HCT116 (cell line): ENCODE measurements at regions not wholly inside any gene's neighbourhood (a gene's known extent, or its start where the extent isn't known, plus 50 kb on each side); places are given as distances from the start of the nearest gene placed in this dataset.

Experiments
- ATAC-seq: fragments of 200-7000 bp; cut with Tn5 transposase; 2 replicates; pipeline ENCODE4 v1.9.1; 2020; ENCODE audit warnings: mild to moderate bottlenecking, moderate library complexity
- BruUV-seq: library from RNA; stranded (reverse); fragments of 400-500 nt; replicated peaks from 2 replicates; lab custom pipeline; 2021; lab: Mats Ljungman, UMichigan
- CTCF ChIA-PET: fragments of 300-600 bp; sonication (Branson Sonifier 250); formaldehyde crosslinking; loops from one replicate; lab custom pipeline; 2021; ENCODE audit warnings: antibody characterized with exemption; lab: Charles Lee
- POLR2A ChIA-PET: fragments of 300-600, 350-600 bp; sonication (Branson Sonifier 250); formaldehyde crosslinking; loops from one replicate; lab custom pipeline; 2021; ENCODE audit warnings: antibody characterized with exemption; lab: Charles Lee
- RAD21 ChIA-PET, 2 experiments: fragments of 300-600 bp; sonication (Branson Sonifier 250); formaldehyde crosslinking; loops; one replicate each; lab custom pipeline; 2023; ENCODE audit warnings: low total read pairs in 2 of 2; ENCODE audit not compliant: uncharacterized antibody in 2 of 2, unreplicated experiment in 2 of 2, low non-redundant PET in 1 of 2; lab: Charles Lee
- DNase-seq: peaks from one replicate; pipeline ENCODE4 v3.0.0-alpha.2; 2010; ENCODE audit warnings: low read depth, low spot score
- H2AFZ ChIP-seq: fragments of 200-600 bp; shearing (Covaris generic), sonication (generic); 2 replicates; pipeline ENCODE4 v1.6.1; 2017; ENCODE audit warnings: low read depth, mixed run types, mixed read lengths, antibody characterized with exemption, low read length; ENCODE audit not compliant: poor library complexity, severe bottlenecking
- H3K27ac ChIP-seq: 2 replicates; pipeline ENCODE4 v1.5.1; 2012; ENCODE audit warnings: low read depth, low read length
- H3K27me3 ChIP-seq: fragments of 200-600 bp; sonication (generic); 2 replicates; pipeline ENCODE4 v1.6.1; 2016; ENCODE audit warnings: mixed run types, low read length, mixed read lengths; ENCODE audit not compliant: insufficient read depth
- H3K36me3 ChIP-seq, 2 experiments: fragments of 200-500 bp in 1 of 2; fragments of 200-600 bp in 1 of 2; sonication (Bioruptor generic) in 1 of 2; sonication (generic) in 1 of 2; 2 replicates each; pipeline versions ENCODE4 v1.5.1 to v1.6.1; 2014 to 2016; ENCODE audit warnings: low read length in 2 of 2, inconsistent platforms in 1 of 2, mixed read lengths in 1 of 2, mixed run types in 1 of 2; ENCODE audit not compliant: insufficient read depth in 2 of 2, control insufficient read depth in 1 of 2
- H3K4me1 ChIP-seq, 2 experiments: fragments of 200-600 bp in 1 of 2; sonication (generic) in 1 of 2; 2 replicates each; pipeline versions ENCODE4 v1.5.1 to v1.6.1; 2012 to 2017; ENCODE audit warnings: low read length in 2 of 2, inconsistent platforms in 1 of 2, mild to moderate bottlenecking in 1 of 2, mixed read lengths in 1 of 2, mixed run types in 1 of 2, moderate library complexity in 1 of 2; ENCODE audit not compliant: insufficient read depth in 2 of 2, control insufficient read depth in 1 of 2
- H3K4me2 ChIP-seq: fragments of 200-600 bp; sonication (generic); 2 replicates; pipeline ENCODE4 v1.6.1; 2017; ENCODE audit warnings: mixed run types, low read length, mixed read lengths
- H3K4me3 ChIP-seq, 2 experiments: fragments of 200-600 bp in 1 of 2; sonication (generic) in 1 of 2; replicated peaks in 1 of 2; 2 replicates each; pipeline ENCODE4 v1.5.1; 2011 to 2016; ENCODE audit warnings: low read length in 2 of 2, control low read depth in 1 of 2, low read depth in 1 of 2, mild to moderate bottlenecking in 1 of 2, mixed read lengths in 1 of 2, mixed run types in 1 of 2
- H3K79me2 ChIP-seq: fragments of 200-600 bp; sonication (generic); 2 replicates; pipeline ENCODE4 v1.6.1; 2017; ENCODE audit warnings: mild to moderate bottlenecking, mixed run types, low read length, moderate library complexity, mixed read lengths; ENCODE audit not compliant: insufficient read depth
- H3K9ac ChIP-seq: fragments of 200-600 bp; sonication (generic); 2 replicates; pipeline ENCODE4 v1.6.1; 2016; ENCODE audit warnings: low read length, mixed read lengths
- H3K9me2 ChIP-seq: fragments of 200-600 bp; sonication (generic), shearing (Covaris generic); 2 replicates; pipeline ENCODE4 v1.6.1; 2017; ENCODE audit warnings: mixed run types, mild to moderate bottlenecking, moderate library complexity; ENCODE audit not compliant: insufficient read depth
- H3K9me3 ChIP-seq, 2 experiments: fragments of 200-500 bp in 1 of 2; fragments of 200-600 bp in 1 of 2; sonication (Bioruptor generic) in 1 of 2; sonication (generic) in 1 of 2; 2 replicates each; pipeline ENCODE4 v1.6.1; 2014 to 2017; ENCODE audit warnings: low read length in 2 of 2, mixed read lengths in 2 of 2, inconsistent platforms in 1 of 2, low read depth in 1 of 2, mild to moderate bottlenecking in 1 of 2, mixed run types in 1 of 2, moderate library complexity in 1 of 2; ENCODE audit not compliant: control insufficient read depth in 1 of 2, insufficient read depth in 1 of 2
- H4K20me1 ChIP-seq: fragments of 200-600 bp; sonication (generic), shearing (Covaris generic); 2 replicates; pipeline ENCODE4 v1.6.1; 2017; ENCODE audit warnings: mixed run types, mild to moderate bottlenecking, moderate library complexity; ENCODE audit not compliant: insufficient read depth
- CBX3 ChIP-seq: IDR thresholded peaks from 2 replicates; pipeline ENCODE4 v1.6.1; 2012; ENCODE audit warnings: low read depth
- CEBPB ChIP-seq: IDR thresholded peaks from 2 replicates; pipeline ENCODE4 v1.6.1; 2012; ENCODE audit warnings: low read depth
- EGR1 ChIP-seq: IDR thresholded peaks from 2 replicates; pipeline ENCODE4 v1.6.1; 2012; ENCODE audit warnings: low read depth
- ELF1 ChIP-seq: IDR thresholded peaks from 2 replicates; pipeline ENCODE4 v1.6.1; 2012; ENCODE audit warnings: low read depth, borderline replicate concordance
- EZH2phosphoT487 ChIP-seq: fragments of 200-600 bp; IDR thresholded peaks from 2 replicates; pipeline ENCODE4 v1.6.1; 2018; ENCODE audit warnings: antibody characterized with exemption, borderline replicate concordance
- FOSL1 ChIP-seq: IDR thresholded peaks from 2 replicates; pipeline ENCODE4 v1.6.1; 2012; ENCODE audit warnings: low read depth
- JUND ChIP-seq: IDR thresholded peaks from 2 replicates; pipeline ENCODE4 v1.6.1; 2012
- POLR2A ChIP-seq: IDR thresholded peaks from 2 replicates; pipeline ENCODE4 v1.7.0; 2011; ENCODE audit warnings: borderline replicate concordance; ENCODE audit not compliant: insufficient read depth, insufficient read length; ENCODE audit errors: extremely low read depth
- POLR2AphosphoS5 ChIP-seq: IDR thresholded peaks from 2 replicates; pipeline ENCODE4 v1.6.1; 2011; ENCODE audit warnings: mild to moderate bottlenecking, low read depth, low read length, moderate library complexity
- RAD21 ChIP-seq: IDR thresholded peaks from 2 replicates; pipeline ENCODE4 v1.6.1; 2012; ENCODE audit warnings: low read depth, mild to moderate bottlenecking
- SIN3A ChIP-seq: IDR thresholded peaks from 2 replicates; pipeline ENCODE4 v1.6.1; 2012; ENCODE audit warnings: low read depth
- TCF7L2 ChIP-seq: IDR thresholded peaks from 2 replicates; pipeline ENCODE4 v1.7.0; 2011; ENCODE audit warnings: borderline replicate concordance, inconsistent platforms; ENCODE audit not compliant: insufficient read depth, insufficient read length; ENCODE audit errors: extremely low read depth
- ZBTB33 ChIP-seq: IDR thresholded peaks from 2 replicates; pipeline ENCODE4 v1.6.1; 2011; ENCODE audit warnings: mild to moderate bottlenecking, low read length, moderate library complexity; ENCODE audit not compliant: insufficient replicate concordance; ENCODE audit errors: extremely low read depth
- ZNF274 ChIP-seq: fragments of 200-500 bp; sonication (Bioruptor generic); IDR thresholded peaks from 2 replicates; pipeline ENCODE4 v1.6.1; 2014; ENCODE audit warnings: mild to moderate bottlenecking, low read depth, low read length, inconsistent platforms
- intact Hi-C: fragments of 100-400 bp; cut with micrococcal nuclease; formaldehyde crosslinking; loops from 2 replicates; pipeline ENCODE4 v1.10.0; 2022

GRCh38 chr4:123535037-123535748 lies 138.6 kb downstream of the SPRY1 start:
- no peak for TF ChIP-seq ZNF274
- no peak for TF ChIP-seq JUND
- TF ChIP-seq CEBPB, result no peak
- no peak for TF ChIP-seq EGR1
- no peak for TF ChIP-seq ELF1
- no peak for TF ChIP-seq SIN3A
- TF ChIP-seq TCF7L2, result no peak
- TF ChIP-seq POLR2AphosphoS5, result no peak
- TF ChIP-seq FOSL1, result no peak
- TF ChIP-seq EZH2phosphoT487, result no peak
- TF ChIP-seq ZBTB33, result no peak
- TF ChIP-seq RAD21, result no peak
- TF ChIP-seq CBX3, result no peak
- TF ChIP-seq POLR2A, result no peak
- no peaks in the 10 kb centered on the region for H3K9me3 ChIP-seq
- no peak overlapping the region for H3K9ac ChIP-seq
- ChIA-PET RAD21 (no interaction called here), POLR2A (no interaction called here), CTCF (interaction anchor here (1.4 kb wide), 1 partner anchor 29 kb away, joined by 4 read pairs; no protein-coding TSS in a partner anchor)
- ATAC-seq (no peak), DNase-seq (no peak)
- H3K27me3 ChIP-seq, result no peaks in the 10 kb centered on the region
- H3K4me1 ChIP-seq, result no peaks in the 10 kb centered on the region
- BruUV-seq, result no TSS peak
- H3K4me2 ChIP-seq, result no peak overlapping the region
- H2AFZ ChIP-seq, result no peak overlapping the region
- H3K4me3 ChIP-seq, result no peak overlapping the region
- no peaks in the 10 kb centered on the region for H3K36me3 ChIP-seq
- no peaks in the 10 kb centered on the region for H3K79me2 ChIP-seq
- intact Hi-C loops, result no loop called here
- no peaks in the 10 kb centered on the region for H4K20me1 ChIP-seq
- no peak overlapping the region for H3K27ac ChIP-seq
- H3K9me2 ChIP-seq, result no peaks in the 10 kb centered on the region; the same call in 1 of the 2 replicates
